GM19043 (cell line): ENCODE measurements at regions not wholly inside any gene's neighbourhood (a gene's known extent, or its start where the extent isn't known, plus 50 kb on each side); places are given as distances from the start of the nearest gene placed in this dataset.
"Not testable (repeated sequence)": the region's sequence is repeated elsewhere in the genome, so short reads cannot be mapped to it uniquely, and the experiment has no call there.

ENCODE experiments used
- ATAC-seq: cut with Tn5 transposase; IDR thresholded peaks from one replicate; pipeline ENCODE4 v1.9.1; 2021; ENCODE audit warnings: low read depth; ENCODE audit not compliant: unreplicated experiment

DNA sequence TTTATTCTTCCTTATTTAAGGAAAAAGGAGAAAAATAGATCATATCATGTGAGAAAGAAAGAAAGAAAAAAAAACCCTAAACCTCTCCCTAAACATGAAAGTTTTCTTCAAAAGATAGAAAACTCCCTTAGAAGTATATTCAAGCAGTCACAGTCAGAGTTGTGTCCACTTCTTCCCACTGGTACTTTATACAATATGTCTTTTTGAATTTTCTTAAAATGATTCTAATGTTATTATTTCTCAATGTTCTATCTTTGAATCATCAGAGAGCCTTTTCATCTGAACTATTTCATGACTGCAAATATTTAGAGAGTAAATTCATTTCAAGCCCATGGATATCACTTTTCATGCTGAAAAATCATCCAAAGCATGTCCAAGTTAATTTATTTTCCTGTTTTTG is 205.2 kb upstream of the SPOPL start:
- ATAC-seq, result no peak

- ATAC-seq, result peak; percentile 81
These were observed 203.3 kb upstream of the SPOPL start for GRCh38 chr2:138298120-138298814.

- peak; percentile 66 for ATAC-seq
These were observed 202.7 kb upstream of the SPOPL start for GRCh38 chr2:138298900-138299299.

GRCh38 chr2:138306626-138307025 is 194.9 kb upstream of the SPOPL start:
- ATAC-seq, result no peak

DNA sequence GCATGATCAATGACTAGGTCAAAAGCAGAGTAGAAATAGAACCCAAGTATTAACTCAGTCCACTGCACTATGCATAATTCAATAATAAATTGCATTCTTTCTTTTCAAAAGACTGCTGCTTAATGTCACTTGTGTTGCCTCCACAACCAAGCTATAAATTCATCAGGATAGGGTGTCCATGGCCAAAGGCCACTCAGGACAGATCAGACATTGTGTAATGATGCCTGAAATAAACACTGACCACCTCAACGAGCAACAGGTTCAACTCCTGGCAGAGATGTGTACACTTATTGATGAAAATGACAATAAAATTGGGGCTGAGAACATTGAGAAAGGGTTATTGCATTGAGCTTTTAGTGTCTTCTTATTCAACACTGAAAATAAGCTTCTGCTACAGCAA is 194.5 kb upstream of the SPOPL start:
- ATAC-seq, result no peak

DNA sequence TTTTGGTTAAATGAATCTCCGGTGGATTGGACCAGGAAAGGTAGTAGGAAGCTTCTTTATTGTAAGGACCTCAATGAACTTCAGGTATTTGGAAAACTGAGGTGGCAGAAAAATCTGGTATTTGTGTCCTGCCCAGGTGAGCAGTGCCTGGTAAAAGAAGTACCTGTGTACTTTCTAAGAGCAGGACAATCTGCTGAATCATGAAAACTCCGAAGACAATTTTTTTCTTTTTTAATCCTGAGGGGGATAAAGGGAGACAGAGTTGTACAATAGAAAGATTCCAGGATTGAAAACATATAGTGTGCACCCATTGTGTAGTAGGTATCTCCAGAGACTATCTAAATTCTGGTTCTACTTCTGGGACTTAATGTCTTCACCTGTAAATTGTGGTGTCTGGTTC is 191.8 kb upstream of the SPOPL start:
- no peak for ATAC-seq

DNA sequence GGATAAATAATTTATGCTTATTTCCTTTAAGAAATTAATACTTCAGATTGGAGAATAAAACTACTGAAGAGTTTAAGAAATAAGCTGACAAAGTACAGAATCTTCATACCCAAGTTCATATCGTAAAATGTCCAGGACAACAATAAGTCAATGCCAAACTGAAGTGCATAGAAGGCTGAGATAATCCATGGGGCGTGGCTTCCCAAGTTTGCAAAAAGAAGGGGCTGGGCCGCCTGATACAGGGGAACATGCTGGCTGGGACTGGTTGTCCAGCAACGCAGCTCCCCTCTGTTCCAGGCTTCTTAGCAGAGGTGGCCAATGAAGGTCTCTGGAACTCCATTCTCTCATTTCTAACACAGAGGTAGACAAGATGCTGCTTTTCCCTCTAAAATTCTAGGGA is 189.5 kb upstream of the SPOPL start:
- no peak for ATAC-seq

DNA sequence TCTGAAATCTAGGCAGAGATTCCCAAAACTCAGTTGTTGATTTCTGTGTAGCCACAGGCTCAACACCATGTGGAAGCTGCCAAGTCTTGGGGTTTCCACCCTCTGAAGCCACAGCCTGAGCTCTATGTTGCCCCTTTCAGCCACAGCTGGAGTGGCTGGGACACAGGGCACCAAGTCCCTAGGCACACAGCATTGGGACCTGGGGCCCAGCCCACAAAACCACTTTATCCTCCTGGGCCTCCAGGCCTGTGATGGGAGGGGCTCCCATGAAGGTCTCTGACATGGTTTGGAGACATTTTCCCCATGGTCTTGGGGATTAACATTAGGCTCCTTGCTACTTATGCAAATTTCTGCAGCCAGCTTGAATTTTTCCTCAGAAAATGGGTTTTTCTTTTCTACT is 186.0 kb upstream of the SPOPL start:
- not testable (repeated sequence) for ATAC-seq

DNA sequence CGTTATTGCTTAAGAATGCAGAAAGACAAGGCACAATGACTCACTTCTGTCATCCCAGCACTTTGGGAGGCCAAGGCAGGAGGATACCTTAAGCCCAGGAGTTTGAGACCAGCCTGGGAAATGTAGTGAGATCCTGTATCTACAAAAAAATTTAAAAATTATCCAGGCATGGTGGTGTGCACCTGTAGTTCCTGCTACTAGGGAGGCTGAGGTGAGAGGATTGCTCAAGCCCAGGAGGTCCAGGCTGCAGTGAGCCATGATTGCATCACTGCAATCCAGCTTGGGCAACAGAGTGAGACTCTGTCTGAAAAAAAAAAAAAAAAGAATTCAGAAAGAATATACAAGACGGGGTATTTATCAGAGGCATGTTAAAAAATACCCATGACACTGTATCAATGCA is 182.0 kb upstream of the SPOPL start:
- ATAC-seq, result no peak

DNA sequence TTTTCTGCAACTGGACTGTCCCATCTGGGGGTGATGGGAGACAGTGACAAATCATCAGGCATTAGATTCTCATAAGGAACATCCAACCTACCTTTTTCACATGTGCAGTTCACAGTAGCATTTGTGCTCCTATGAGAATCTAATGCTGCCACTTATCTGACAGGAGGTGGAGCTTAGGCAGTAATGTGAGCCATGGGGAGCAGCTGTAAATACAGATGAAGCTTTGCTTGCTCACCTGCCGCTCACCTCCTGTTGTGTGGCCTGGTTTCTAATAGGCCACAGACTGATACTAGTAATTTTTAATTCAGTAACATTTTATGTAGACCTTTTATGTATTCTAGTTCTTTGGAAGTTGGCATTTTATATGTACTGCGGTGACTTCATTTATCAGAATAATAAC is 180.1 kb upstream of the SPOPL start:
- no peak for ATAC-seq

DNA sequence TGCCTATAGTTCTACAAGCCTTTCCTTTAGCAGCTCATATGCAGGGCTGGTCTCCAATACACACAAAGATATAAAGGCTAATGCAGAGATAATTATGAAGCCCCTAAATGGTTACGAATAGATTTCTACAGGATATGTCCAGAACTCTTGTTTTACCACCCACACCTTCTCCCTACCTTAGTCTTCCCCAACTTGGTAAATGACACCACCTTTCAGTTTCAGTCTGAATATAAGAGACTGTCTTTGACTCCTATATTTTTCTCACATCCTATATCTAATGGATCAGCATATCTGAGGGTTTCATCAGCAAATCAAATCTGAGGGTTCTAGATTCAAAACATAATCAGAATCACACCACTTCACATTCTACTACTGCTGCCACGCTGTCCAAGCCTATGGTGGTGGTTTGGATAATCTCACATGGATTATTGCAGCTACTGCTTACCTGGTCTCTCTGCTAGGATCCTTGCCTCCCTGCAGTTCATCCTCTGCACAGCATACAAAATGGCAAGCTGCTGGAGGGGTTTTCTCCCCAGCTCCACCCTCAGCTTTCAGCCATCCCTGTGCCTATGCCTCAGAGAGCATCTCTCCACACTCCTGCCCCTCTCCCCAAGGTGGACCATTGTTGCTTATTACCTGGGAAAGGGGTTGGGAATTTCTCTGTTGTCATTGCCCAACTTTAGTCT is 178.0 kb upstream of the SPOPL start:
- no peak for ATAC-seq

- no peak for ATAC-seq
These were observed 177.3 kb upstream of the SPOPL start for GRCh38 chr2:138324068-138324771.

- no peak for ATAC-seq
These were observed 173.6 kb upstream of the SPOPL start for GRCh38 chr2:138327967-138328366.

- ATAC-seq, result no peak
These were observed 172.4 kb upstream of the SPOPL start for GRCh38 chr2:138329162-138329561.

DNA sequence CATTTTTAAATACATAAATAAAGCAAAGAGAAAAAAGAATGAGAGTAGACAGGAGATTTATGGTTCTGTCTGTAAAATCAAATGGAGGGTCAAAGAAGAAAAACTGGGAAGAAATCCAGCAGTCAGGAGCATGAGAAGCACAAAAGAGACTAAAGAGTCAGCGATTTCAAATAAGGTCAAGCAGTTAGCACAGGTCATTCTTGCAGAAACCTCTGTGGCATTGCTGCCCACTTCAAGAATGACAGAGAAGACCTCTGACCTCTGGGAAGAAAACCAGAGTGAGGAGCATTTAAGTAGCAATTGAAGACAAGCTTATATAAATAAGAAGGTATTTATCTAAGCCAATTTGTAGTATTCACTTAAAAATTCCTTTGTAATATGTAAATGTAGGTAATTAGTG is 172.0 kb upstream of the SPOPL start:
- ATAC-seq, result no peak

DNA sequence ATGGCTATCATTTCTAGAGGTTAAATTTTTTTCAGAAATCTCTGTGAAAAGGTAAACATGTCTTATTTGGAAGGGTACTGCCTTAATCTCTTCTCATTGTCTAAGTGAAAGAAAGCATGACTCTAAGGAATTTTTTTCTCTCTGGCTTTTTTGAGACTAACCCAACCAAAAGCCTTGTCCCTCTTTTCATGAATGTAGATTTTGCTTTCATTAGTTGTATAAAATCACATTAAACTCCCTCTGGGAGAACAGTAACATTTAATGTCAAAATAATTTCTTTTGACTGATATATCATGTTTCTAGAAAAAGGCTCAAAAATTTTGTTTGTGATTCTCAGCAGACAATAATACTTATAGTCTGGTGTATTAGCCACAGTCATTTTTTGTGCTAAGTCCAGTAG is 168.4 kb upstream of the SPOPL start:
- no peak for ATAC-seq

GRCh38 chr2:138333677-138334076 is 167.9 kb upstream of the SPOPL start:
- ATAC-seq, result no peak

DNA sequence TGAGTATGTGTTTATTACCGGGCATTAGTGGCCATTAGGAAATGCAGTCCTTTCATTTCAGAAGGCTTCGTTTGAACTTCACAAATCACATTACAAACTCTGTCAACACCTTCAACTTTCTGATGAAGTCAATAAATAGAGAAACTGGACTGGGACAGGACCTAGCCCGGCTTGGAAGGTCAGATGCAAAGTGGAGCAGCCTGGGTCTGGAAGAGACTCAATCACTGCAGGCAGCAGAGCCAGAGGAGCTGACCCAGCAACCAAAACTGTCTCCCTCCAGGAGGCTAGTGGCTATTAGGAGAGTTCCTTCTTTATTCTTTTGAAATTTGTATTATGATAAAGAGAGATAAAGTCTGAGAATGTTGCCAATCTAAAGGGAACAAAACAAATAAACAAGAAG is 167.2 kb upstream of the SPOPL start:
- no peak for ATAC-seq

GRCh38 chr2:138335036-138335435 is 166.5 kb upstream of the SPOPL start:
- ATAC-seq, result no peak

GRCh38 chr2:138336146-138336545 is 165.4 kb upstream of the SPOPL start:
- no peak for ATAC-seq

GRCh38 chr2:138355244-138355643 is 146.3 kb upstream of the SPOPL start:
- no peak for ATAC-seq

DNA sequence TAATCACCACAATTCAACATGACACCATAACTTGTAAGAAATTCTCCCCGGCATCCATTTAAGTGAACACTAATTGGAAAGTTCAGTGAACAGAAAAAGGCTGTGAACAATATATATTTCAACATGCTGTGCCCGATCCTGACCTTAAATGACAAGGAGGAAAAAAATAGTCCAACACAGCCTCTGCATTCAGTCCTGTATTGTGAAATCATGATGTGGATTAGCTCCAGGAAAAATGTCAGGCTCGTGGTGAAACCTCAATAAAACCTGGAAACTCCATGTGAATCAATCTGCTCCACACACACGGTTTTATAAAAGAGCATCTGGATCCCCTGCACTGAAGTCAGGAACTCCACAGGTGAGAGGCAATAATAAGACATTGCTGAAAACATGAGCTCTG is 145.4 kb upstream of the SPOPL start:
- ATAC-seq, result no peak
